HAP-1 (cell line): ENCODE measurements at regions not wholly inside any gene's neighbourhood (a gene's known extent, or its start where the extent isn't known, plus 50 kb on each side); places are given as distances from the start of the nearest gene placed in this dataset.

ENCODE experiments used
- DNase-seq, 2 experiments: peaks; one replicate each; pipeline ENCODE4 v3.0.0-alpha.2; 2016 to 2020; ENCODE audit warnings: low spot score in 2 of 2
- H3K27me3 ChIP-seq: fragments of 250-450 bp; sonication (Bioruptor Pico); 2 replicates; pipeline ENCODE4 v1.5.1; 2020; ENCODE audit warnings: low read depth, mild to moderate bottlenecking, moderate library complexity
- H3K36me3 ChIP-seq: fragments of 250-450 bp; sonication (Bioruptor Pico); replicated peaks from 2 replicates; pipeline ENCODE4 v1.5.1; 2020; ENCODE audit warnings: mild to moderate bottlenecking
- H3K4me1 ChIP-seq: fragments of 250-450 bp; sonication (Bioruptor Pico); 2 replicates; pipeline ENCODE4 v1.5.1; 2020; ENCODE audit warnings: mild to moderate bottlenecking
- H3K4me3 ChIP-seq: fragments of 250-450 bp; sonication (Bioruptor Pico); 2 replicates; pipeline ENCODE4 v1.5.1; 2020; ENCODE audit warnings: mild to moderate bottlenecking, moderate library complexity
- H3K9me3 ChIP-seq: fragments of 250-450 bp; sonication (Bioruptor Pico); 2 replicates; pipeline ENCODE4 v1.5.1; 2020; ENCODE audit warnings: mild to moderate bottlenecking, moderate library complexity
- in situ Hi-C: fragments of 300-500 bp; cut with MboI; formaldehyde crosslinking; loops from 3 replicates; pipeline ENCODE4 v1.14.3; 2020; ENCODE audit warnings: low sequenced_read_pairs, inconsistent platforms, mixed read lengths

DNA sequence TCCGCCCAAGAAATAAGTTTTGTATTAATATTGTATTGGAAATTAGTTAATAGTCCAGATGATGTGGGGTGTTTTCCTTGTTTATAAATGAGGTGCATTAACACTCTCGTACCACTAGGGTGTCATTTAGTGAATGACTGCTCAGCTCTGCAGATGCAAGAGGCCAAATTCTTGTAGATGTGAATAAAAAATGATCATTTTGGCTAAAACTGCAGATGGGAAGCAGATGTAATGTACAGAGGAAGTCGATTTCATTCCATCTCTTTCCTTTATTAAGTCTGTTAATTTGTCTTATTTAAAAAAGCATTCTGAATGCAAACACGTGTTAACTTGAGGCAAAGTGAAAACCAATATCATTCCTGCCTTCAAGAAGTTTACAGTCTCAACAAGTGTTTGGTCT, 108.1 kb downstream of the DHX15 start:
- Histone ChIP-seq H3K9me3 (no peaks in the 10 kb centered on the region), H3K36me3 (no peaks in the 10 kb centered on the region), H3K4me1 (no peaks in the 10 kb centered on the region), H3K4me3 (no peak overlapping the region), H3K27me3 (peaks cover 17% of the 10 kb centered on the region)
- DNase-seq: peak in 1 of 2 experiments; percentile 38
- in situ Hi-C loops: loop anchor here (25.0 kb wide), 1 partner anchor 661 kb away; no protein-coding TSS in a partner anchor

DNA sequence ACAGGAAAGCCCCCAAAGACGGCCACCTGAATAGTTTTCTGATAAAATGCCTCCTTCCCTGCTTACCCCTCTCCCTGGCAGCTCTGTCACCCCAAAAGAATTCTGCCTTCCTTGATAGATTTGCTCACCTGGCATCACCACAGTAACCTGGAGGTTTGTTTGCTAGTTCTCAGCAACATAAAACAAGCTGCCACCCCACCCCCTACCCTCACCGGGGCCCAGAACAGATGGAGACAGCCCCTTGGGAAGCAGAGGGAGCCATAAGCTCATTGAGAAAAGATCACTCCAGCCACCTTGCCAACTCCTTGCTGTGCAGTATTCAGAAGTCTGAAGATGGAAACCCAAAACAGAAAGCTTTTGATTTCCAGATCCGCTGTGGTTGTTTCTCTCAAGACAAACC, 108.6 kb downstream of the DHX15 start:
- peaks cover 20% of the 10 kb centered on the region for H3K27me3 ChIP-seq
- in situ Hi-C loops: loop anchor here (25.0 kb wide), 1 partner anchor 662 kb away; no protein-coding TSS in a partner anchor
- no peaks in the 10 kb centered on the region for H3K4me1 ChIP-seq
- H3K4me3 ChIP-seq: no peak overlapping the region
- no peak for DNase-seq
- no peaks in the 10 kb centered on the region for H3K36me3 ChIP-seq
- no peaks in the 10 kb centered on the region for H3K9me3 ChIP-seq

DNA sequence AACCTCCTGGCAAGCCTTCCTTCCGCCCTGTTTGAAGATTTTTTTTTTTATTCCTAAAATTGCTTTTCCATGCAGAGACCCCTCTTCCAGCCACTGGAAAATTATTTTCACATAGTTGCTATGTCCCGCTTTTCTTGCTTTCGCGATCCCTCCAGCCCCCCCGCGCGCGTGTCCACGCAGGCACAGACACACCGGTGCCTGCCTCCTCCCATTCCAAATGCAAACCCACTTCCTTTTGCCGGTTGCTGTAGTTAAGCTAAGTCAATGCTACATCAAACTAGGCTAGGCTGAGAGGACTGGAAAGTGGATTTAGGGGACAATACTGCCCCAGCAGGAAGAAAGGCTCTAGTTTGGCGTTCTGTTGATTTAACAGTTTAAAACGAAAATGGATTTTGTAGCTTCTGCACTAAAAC, 111.0 kb downstream of the DHX15 start:
- in situ Hi-C loops: no loop called here
- Histone ChIP-seq H3K9me3 (no peaks in the 10 kb centered on the region), H3K4me1 (no peaks in the 10 kb centered on the region; the same call in 1 of the 2 replicates), H3K27me3 (peaks cover 44% of the 10 kb centered on the region), H3K4me3 (peak overlapping the region; percentile 40), H3K36me3 (no peaks in the 10 kb centered on the region)
- peak; percentile 18 to 24 for DNase-seq

DNA sequence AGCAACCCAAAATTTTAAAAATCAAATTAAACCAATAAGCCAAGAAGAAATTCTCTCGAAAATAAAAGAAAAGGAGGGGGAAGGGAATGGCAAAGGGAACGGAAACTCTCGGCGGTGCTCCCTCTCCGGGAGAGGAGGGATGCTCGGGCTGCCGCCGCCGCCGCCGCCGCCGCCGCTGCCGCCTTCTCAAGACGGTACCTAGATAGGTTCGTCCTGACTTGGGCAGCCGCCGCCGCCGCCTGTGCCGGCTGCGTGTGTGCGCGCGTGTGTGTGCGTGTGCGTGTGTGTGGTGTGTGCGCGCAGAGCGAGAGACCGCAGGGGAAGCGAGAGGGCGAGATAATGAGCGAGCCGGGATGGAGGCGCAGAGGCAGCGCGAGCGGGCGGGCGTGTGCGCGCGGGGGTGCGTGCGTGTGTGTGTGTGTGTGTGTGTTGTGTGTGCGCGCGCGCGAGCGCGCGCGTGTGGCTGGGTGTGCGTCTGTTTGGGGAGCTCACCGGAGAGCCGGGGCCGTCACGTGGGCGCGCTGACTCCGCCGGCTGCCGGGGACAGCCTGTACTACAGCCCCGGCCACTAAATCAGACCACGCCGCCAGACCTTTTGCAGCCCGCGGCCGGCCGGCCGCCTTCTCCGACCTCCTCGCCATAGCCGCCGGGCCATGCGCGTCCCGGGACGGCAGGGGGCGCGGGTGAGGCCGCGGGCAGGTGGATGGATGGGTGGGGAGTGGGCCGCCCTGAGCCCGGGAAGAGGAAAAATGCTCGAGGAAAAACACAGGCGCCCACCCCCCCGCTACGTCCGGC, 111.6 kb downstream of the DHX15 start:
- Histone ChIP-seq H3K4me1 (no peaks in the 10 kb centered on the region; the same call in 1 of the 2 replicates), H3K27me3 (peaks cover 50% of the 10 kb centered on the region), H3K4me3 (peak overlapping the region; percentile 40), H3K9me3 (no peaks in the 10 kb centered on the region), H3K36me3 (no peaks in the 10 kb centered on the region)
- in situ Hi-C loops: no loop called here
- DNase-seq: peak; percentile 69 to 85

DNA sequence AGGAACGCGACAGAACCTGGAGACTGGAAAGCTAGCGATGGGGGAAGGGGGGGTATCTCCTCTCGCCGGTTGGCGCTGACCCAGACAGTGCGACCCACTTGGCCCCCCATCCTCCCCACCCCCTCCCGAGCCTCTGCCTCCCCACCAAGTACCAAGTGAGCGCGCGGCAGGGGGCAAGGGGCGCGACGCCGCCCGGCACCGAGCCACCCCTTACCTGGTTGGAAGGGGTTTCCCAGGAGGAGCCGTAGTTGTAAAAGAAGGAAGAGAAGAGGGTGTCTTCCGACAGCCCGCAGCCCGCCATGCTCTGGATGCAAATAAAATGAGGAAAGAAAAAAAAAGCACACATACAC, 112.2 kb downstream of the DHX15 start:
- peak overlapping the region; percentile 40 for H3K4me3 ChIP-seq
- peak in 1 of 2 experiments; percentile 10 for DNase-seq
- in situ Hi-C loops: no loop called here
- H3K9me3 ChIP-seq: no peaks in the 10 kb centered on the region
- H3K27me3 ChIP-seq: peaks cover 54% of the 10 kb centered on the region
- no peaks in the 10 kb centered on the region; the same call in 1 of the 2 replicates for H3K4me1 ChIP-seq
- no peaks in the 10 kb centered on the region for H3K36me3 ChIP-seq

DNA sequence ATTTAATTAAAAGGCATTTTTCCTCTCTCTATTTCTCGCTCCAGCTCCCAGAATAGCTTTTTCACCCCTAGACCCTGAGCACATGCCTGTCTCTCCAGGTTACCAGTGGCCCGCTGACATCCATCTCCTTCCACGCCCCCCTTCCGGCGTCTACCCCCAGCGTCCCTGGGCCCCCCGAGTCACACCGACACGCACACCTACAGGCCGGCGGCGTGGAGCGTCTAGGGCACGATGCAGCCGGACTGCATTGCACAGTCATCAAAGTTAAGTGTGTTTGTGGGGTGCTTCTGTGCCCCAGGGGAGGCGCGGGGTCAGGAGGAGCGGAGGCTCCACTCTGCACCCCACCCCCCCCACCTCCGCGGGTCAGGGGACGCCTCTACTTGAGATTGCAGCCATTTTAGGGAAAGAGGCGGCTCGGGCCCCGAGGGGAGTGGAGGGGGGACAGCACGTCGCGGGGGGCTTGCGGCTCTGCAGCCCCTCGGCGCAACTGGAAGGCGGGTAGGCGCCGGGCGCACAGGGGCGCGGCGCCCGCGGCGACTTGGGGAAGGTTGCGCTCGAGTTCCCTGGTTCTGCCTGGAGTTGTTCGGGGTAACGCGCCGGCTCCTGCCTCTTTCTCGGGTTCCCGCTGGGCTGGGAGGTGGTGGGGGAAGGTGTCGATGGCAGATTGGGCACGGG, 112.7 kb downstream of the DHX15 start:
- H3K27me3 ChIP-seq: peaks cover 55% of the 10 kb centered on the region
- peak in 1 of 2 experiments; percentile 13 for DNase-seq
- peak overlapping the region; percentile 20 for H3K4me3 ChIP-seq
- no peaks in the 10 kb centered on the region for H3K9me3 ChIP-seq
- in situ Hi-C loops: no loop called here
- no peaks in the 10 kb centered on the region for H3K36me3 ChIP-seq
- H3K4me1 ChIP-seq: no peaks in the 10 kb centered on the region; the same call in 1 of the 2 replicates

DNA sequence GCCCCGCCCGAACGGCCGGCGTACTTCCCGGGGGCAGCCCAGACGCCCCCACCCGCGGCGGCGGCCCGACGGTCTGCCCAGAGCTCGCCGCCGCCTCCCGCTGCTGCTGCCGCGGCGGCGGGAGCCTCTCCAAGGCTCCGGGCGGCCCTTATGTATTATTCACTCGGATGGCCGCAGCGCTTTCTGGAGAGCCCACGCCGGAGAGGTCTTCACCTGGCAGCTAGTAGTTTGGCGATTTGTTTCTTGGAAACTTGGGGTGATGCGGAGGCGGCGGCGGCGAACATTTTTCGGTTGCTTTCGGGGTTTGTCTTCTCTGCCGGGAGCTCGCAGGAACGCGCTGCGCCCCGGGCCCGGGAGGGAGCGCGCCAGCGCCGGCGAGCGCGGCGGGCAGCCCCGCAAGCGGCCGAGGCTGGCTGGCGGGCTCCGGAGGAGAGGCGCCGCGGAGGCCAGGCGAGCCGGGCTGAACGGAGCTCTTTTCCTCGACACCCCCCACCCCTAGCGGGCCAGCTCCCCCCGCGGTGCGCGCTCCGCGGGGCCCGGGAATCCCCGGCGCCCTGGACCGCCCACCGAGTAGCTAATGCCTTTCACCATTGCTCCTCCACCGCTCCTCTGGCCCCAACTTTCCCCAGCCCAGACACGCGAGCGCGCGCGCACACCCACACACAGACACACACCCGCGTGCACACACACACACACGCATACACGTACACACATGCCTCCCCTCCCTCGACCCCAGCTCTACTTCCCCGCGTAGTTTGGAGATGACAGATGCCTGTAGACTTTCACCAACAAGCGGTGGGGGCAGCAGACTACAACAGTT, 113.5 kb downstream of the DHX15 start:
- Histone ChIP-seq H3K4me1 (no peaks in the 10 kb centered on the region; the same call in 1 of the 2 replicates), H3K4me3 (peak overlapping the region; percentile 20), H3K9me3 (no peaks in the 10 kb centered on the region), H3K27me3 (peaks cover 55% of the 10 kb centered on the region), H3K36me3 (no peaks in the 10 kb centered on the region)
- peak in 1 of 2 experiments; percentile 23 for DNase-seq
- in situ Hi-C loops: no loop called here

DNA sequence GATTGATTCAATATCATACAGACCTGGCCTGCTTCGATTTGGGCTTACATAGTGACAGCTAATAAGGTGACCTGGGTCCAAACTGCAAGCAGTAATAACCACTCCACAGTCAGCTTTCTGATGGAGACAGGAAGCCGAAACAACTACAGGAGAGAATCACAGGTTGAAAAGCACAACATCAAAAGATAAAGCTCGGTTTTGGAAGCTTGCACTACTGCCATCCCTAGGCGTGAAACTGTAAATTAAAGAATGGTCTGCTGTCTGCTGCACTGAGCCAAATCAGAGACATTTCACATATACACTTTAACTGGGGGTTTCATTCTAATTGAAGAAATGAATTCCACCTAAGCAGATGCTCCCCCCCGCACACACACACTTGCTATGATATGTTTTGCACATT, 116.3 kb downstream of the DHX15 start:
- in situ Hi-C loops: no loop called here
- Histone ChIP-seq H3K27me3 (peaks cover 65% of the 10 kb centered on the region), H3K36me3 (no peaks in the 10 kb centered on the region), H3K4me1 (no peaks in the 10 kb centered on the region; the same call in 1 of the 2 replicates), H3K4me3 (no peak overlapping the region), H3K9me3 (no peaks in the 10 kb centered on the region)
- no peak for DNase-seq

DNA sequence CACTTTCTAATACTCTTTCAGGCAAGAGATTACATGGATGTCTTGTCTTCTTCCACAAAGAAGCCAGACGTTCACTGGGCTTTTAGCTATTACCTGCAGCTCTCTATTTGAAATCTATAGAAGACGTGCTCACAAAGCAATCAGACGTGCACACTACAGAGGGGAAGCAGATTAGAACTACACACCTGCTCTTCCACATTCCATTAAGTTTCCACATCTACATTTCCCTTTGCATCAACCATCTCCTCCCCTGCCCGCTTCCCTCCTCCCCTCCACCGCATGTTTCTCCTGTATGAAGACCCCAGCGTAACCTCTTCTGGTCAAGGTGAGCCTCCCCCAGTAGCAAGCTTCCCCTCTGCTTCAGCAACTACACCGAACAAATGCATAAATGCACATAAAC, 119.8 kb downstream of the DHX15 start:
- Histone ChIP-seq H3K27me3 (peaks cover 36% of the 10 kb centered on the region), H3K4me1 (no peaks in the 10 kb centered on the region), H3K36me3 (no peaks in the 10 kb centered on the region), H3K9me3 (no peaks in the 10 kb centered on the region), H3K4me3 (no peak overlapping the region)
- DNase-seq: no peak
- in situ Hi-C loops: no loop called here

DNA sequence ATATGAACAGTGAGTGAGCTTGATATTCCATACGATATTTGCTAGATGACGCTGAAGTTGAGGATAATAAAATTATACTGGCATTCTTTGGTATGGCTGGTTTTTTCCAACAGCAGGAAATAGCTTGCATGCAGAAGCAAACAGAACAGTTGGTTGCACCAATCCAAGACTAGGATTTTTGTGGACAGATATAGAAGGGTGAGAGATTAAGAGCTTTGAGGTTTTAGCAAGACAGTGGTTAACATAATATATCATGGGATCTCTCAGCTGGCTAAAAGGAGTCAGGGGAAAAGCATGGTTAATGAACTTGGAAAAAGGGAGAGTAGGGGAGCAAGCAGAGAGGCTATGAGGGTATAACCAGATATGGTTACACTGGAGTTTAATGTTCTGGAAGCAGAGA, 127.9 kb downstream of the DHX15 start:
- Histone ChIP-seq H3K4me1 (no peaks in the 10 kb centered on the region), H3K4me3 (no peak overlapping the region), H3K9me3 (no peaks in the 10 kb centered on the region; the same call in 1 of the 2 replicates), H3K27me3 (no peaks in the 10 kb centered on the region; the same call in 1 of the 2 replicates), H3K36me3 (no peaks in the 10 kb centered on the region)
- no peak for DNase-seq
- in situ Hi-C loops: no loop called here

DNA sequence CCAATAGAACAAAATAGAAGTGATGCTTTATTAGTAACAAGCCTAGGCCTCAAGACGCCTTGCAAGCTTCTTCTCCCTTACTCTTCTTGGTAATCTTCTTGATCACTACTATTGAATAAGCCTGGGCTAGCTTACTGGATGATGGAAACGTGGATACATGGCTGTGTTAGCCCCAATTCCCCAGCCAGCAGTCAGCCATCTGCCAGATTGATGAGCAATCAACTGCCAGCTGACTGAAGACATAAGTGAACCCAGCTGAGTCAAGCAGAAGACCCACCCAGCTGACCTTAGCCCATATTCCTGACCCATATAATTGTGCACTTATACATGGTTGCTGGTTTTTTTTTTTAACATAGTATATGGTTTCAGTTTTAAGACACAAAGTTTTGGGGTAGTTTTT, 130.4 kb downstream of the DHX15 start:
- DNase-seq: no peak
- no peaks in the 10 kb centered on the region; the same call in 1 of the 2 replicates for H3K9me3 ChIP-seq
- in situ Hi-C loops: no loop called here
- H3K36me3 ChIP-seq: no peaks in the 10 kb centered on the region
- H3K4me1 ChIP-seq: no peaks in the 10 kb centered on the region
- H3K27me3 ChIP-seq: no peaks in the 10 kb centered on the region
- no peak overlapping the region for H3K4me3 ChIP-seq

DNA sequence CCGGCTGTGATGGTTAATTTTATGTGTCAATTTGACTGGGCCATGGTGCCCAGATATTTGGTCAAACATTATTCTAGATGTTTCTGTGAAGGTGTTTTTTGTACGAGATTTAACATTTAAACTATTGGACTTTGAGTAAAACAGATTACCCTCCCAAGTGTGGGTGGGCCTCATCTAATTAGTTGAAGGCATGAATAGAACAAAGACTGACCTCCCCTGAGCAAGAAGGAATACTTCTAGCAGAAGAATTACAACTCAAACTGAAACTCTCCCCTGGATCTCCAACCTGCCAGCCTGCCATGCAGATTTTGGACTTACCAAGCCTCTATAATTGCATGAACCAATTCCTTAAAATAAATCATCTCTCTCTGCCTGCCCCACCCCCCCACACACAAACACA, 132.5 kb downstream of the DHX15 start:
- in situ Hi-C loops: no loop called here
- Histone ChIP-seq H3K4me3 (no peak overlapping the region), H3K4me1 (no peaks in the 10 kb centered on the region)

DNA sequence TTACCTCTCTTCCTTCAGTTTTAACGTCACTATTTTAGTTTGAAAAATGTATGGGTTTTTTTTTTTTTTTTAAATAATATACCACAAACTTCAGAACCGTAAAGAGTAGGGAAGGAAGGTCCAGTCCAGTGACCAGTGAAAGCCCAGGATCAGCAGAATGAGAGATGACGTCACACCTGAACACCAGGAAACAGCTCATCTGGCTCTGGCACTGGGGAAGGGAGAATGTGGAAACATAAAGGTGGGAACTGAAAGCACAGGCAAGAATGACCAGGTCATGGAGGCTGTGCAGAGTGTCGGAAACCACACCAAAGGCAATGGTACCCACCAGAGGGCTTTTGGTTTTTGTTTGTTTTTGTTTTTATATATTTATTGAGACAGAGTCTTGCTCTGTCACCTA, 141.2 kb downstream of the DHX15 start:
- Histone ChIP-seq H3K27me3 (peaks cover 4% of the 10 kb centered on the region; the same call in 1 of the 2 replicates), H3K4me1 (no peaks in the 10 kb centered on the region), H3K4me3 (no peak overlapping the region), H3K9me3 (no peaks in the 10 kb centered on the region), H3K36me3 (no peaks in the 10 kb centered on the region)
- in situ Hi-C loops: no loop called here
- DNase-seq: no peak

More for the DNA sequence above, 132.5 kb downstream of the DHX15 start:
- Histone ChIP-seq H3K9me3 (no peaks in the 10 kb centered on the region; the same call in 1 of the 2 replicates), H3K36me3 (no peaks in the 10 kb centered on the region), H3K27me3 (no peaks in the 10 kb centered on the region)
- no peak for DNase-seq
